Stimulated activated CD4-positive, alpha-beta T cell treated with anti-CD3 and anti-CD28 coated beads, Interleukin-1b, Interleukin-23, amount 100 ng/mL, for 1 hour (primary cell): ENCODE measurements at regions not wholly inside any gene's neighbourhood (a gene's known extent, or its start where the extent isn't known, plus 50 kb on each side); places are given as distances from the start of the nearest gene placed in this dataset.

ENCODE experiments used
- DNase-seq, 2 donors: peaks; one replicate each; pipeline ENCODE4 v3.0.0-alpha.2; 2020; ENCODE audit warnings: low read depth in 2 of 2

DNA sequence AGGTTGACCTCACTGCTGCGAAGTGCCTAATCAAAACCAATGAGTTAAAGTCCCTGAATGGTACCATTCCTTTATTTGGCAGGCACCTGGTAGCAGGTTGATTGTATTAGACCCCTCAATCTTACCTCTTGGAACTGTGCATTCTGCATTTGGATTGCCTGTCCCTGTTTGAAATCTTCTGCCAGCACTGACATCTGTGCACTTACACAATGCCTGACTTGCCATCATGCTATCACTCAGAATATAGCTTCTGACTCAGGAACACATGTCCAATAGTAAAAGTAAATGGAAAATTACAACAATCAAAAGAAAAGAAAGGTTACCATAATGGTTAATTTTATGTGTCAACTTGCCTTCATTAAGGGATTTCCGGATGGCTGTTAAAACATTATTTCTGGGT is 366.0 kb upstream of the PDGFD start:
- no peak for DNase-seq

DNA sequence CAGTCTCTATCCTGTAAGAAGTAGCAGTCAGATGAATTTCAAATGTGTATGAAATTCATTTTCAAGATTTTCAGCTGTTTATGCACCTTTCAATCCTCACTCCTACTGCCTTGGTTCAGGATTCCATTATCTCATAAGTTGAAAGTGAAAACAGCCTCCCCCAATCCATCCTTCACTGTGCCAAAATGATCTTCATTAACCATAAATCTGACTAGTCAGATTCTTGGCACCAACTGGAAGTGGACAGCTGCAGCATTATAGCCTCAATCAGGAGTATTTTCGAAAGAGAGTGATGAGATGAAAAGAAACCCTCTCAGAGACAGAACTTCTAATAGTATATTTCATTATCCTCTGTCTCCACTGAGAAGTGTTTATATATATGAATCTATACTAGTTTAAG is 365.3 kb upstream of the PDGFD start:
- DNase-seq, result no peak

DNA sequence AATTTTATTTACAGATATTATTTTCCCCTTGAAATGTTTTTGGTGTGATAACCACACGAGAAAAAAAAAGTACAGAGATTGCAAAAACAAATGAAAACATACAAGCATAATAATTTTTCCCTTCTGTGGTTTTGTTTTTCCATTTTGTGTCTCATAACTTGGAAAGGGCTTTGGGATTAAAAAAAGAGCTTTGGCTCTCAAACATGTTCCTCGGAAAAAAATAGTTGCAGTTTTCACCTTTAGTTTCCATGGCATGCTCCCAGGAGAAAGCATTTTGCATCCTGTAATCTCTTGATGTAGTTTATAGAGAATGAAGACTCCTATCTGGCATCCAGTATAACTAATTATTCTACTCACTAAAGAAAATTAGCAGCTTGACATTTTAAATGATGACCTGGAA is 362.1 kb upstream of the PDGFD start:
- no peak for DNase-seq

GRCh38 chr11:104525416-104525815 is 361.5 kb upstream of the PDGFD start:
- no peak for DNase-seq

GRCh38 chr11:104524254-104524653 is 360.3 kb upstream of the PDGFD start:
- DNase-seq, result no peak

DNA sequence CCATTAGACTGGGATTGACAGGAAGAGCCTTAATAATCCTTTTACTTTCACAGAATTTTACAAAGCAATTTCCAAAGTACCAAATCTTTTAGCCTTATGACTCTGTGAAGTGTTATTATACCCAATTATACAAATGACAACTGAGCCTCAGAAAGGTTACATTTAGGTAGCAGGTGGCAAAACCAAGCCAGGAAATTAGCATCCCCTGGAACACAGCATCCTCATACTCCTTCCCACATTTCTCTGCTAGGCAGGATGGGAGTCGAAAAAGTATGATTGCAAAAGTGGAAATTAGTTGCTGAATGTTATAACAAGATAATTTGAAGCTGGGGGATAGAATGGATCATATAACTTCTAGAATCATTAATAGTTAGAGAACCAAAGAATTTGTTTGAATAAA is 359.7 kb upstream of the PDGFD start:
- DNase-seq, result no peak

DNA sequence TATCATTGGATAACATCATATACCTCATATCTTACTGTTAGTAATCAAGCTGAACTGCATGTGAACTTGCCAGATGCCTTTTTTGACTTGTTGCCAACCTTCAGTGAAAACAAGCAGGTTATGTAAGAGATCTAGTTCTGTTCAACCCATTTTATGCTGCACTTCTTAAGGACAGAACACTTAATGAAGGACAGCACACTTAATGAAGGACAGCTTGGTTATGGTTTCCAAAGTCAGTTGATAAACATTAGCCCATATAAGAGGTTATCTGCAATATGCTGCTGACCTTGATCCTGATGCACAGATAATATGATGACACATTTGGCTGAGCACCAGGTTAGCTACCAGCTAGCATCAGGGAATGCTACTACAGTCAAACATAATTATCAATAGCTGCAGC is 358.7 kb upstream of the PDGFD start:
- no peak for DNase-seq

GRCh38 chr11:104522123-104522522 is 358.2 kb upstream of the PDGFD start:
- DNase-seq, result no peak

GRCh38 chr11:104510169-104510568 is 346.2 kb upstream of the PDGFD start:
- DNase-seq, result no peak

- no peak for DNase-seq
Measured at GRCh38 chr11:104490182-104490581, 326.2 kb upstream of the PDGFD start.

DNA sequence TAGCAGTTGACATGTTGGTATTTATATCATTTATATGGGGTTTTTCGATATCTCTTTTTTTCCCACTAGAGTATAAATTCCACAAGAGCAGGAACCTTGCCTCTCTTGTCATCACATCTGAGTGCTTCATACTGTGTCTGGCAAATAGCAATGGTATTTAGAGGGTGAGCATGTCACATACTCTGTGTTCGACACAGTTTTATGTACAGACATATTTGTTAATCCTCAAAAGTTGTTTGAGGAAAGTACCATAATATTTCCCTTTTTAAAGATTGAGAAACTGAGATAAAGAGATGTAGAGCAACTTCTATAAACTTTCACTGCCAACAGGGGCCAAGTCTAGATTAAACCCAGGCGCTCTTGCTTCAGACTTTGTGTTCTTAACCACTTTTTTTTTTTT is 324.6 kb upstream of the PDGFD start:
- DNase-seq, result no peak

DNA sequence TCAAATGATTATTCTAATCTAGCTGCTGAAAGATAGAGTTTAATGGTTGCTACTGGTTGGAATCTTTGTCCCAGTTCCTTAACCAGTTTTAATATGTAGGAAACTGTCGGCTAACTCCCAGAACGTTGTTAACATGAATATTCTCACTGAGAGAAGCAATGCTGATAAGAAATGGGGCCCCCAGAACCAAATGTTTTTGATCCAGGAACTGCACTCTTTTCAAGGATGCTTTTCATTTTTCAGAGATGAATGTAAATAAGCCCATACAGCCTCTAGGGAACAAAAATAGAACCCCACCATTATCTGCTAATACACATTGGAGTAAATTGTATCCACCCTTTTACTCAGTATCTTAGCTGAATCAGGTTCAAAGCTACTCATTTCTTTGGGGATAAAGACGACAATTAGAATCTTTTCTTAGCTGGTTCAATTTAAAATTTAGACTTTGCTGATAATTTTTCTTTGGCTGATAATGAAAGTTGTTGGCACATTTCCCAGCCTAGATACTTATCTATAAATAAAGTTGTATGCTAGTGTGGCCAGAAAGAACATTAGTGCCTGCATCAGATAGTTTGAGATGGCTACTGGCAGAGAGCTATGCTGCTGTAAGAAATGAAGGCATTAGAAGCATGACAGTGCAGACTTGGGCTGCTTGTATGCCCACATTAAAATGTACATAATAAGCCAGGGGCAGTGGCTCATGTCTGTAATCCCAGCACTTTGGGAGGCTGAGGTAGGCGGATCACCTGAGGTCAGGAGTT is 323.3 kb upstream of the PDGFD start:
- DNase-seq, result no peak

DNA sequence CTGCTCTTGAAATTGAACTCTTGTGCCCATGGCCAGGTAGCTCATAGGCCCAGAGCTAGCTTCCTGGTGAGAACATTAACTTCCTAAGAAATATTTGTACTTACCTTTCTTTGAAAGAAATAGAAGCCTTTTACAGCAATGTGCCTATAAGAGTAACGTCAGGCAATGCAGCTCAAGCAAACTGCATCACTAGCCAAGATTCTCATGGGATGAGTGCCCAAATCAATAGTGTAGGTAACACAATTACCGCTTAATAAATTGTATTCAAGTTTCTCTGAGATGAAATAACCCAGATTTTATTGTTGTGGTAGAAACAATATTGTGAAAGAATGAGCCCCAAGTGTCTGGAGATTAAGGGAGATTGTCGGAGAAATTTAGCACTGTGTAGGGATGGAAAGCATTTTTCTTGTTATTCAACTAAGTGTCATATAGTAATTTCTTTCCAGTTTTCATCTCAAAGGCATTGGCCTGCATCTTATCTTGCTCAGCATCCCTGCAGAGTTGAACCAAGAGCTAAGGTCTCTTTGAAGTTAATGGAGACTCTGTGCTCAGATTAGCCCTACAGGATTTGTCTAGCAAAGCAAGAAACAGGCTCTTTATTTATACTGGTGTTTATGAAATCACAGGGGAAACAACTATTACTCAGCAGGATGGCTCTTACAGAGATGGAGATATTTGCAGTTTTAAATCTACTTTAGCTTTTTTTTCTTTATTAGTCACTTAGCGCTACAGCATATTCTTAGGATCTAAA is 321.0 kb upstream of the PDGFD start:
- no peak for DNase-seq

- DNase-seq, result no peak
Measured at GRCh38 chr11:104476898-104477297, 313.0 kb upstream of the PDGFD start.

DNA sequence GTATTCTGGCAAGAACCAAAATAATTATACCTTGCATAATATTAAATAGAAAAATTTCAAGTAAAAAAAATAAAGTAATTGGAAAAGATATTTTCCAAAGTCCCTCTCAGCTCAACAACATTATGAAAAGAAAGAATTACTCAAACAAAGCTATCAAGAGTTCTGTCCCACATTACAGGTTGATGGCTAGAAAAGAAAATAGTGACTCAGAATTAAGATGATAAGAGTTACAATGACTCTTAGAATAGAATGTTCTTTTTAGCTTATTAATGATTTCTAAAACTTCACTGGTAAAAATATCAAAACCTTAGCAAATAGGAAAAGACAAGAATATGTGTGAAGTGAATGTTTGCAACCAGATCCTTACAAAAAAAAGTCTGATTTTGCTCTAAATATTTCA is 312.5 kb upstream of the PDGFD start:
- DNase-seq, result no peak

GRCh38 chr11:104467404-104467803 is 303.5 kb upstream of the PDGFD start:
- no peak for DNase-seq

DNA sequence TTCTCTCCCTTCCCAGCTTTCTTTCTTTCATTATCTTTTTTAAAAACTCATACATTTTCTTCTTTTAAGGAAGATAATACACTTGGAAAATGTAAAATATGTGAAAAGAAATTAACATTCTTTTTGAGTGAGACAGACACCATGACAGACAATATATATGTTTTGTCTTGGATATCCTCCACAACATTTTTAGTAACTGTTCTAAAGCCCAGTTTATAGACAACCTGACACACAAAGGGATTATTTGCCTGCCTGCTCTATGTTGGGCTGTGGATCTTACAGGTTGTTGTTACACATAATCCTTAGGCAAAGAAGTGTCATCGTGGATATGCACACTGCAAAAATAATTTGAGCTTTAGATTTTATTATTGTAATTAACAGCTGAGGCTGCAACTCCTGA is 301.4 kb upstream of the PDGFD start:
- DNase-seq, result no peak

- no peak for DNase-seq
Measured at GRCh38 chr11:104464691-104465090, 300.7 kb upstream of the PDGFD start.

GRCh38 chr11:104462341-104462740 is 298.4 kb upstream of the PDGFD start:
- no peak for DNase-seq

GRCh38 chr11:104451197-104451893 is 287.4 kb upstream of the PDGFD start:
- DNase-seq, result no peak

DNA sequence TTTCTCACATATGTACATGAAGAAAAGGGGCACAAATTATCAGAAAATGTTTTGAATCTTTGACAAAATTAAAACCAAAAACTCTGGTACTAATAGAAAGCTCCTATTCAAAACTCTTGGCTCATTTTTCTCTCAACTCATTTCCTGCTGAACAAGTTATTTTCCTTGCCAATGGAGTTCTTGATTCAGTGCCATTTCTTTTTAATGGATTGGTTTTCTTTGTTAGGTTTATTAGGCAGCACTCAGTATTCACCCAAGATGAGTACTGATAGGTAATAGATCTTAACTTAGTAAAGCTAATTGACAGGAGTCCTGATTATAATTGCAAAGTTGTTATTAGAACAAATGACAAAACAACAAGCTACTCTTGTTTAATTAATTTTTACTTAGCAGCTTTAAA is 279.4 kb upstream of the PDGFD start:
- DNase-seq, result no peak

DNA sequence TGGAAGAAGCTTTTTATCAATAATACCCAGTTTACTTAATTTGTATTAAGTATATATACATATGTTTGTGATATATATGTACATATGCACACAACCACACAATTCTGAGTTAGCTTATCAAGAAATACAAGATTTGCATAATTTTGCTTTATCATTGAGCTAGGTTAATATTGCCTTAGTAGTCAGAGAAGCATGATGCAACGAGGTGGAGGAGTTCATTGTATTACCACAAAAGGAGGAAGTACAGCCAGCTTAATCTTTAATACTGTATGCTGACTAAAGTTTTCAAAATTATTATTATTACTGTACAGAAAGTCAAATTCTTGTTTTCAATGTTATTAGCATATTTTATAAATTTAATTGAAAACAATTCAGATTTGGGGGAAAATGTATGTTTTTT is 278.4 kb upstream of the PDGFD start:
- no peak for DNase-seq

GRCh38 chr11:104435494-104435893 is 271.5 kb upstream of the PDGFD start:
- DNase-seq, result no peak
